HepG2 (cell line): ENCODE measurements at regions not wholly inside any gene's neighbourhood (a gene's known extent, or its start where the extent isn't known, plus 50 kb on each side); places are given as distances from the start of the nearest gene placed in this dataset.

Experiments used
- CENPT ChIP-seq: sonication (generic); formaldehyde crosslinking; IDR thresholded peaks from 2 replicates; pipeline ENCODE4 v1.8.0; 2022; ENCODE audit warnings: low read depth, mild to moderate bottlenecking, moderate library complexity, missing genetic modification reagents
- CENPX ChIP-seq: sonication (generic); formaldehyde crosslinking; IDR thresholded peaks from 2 replicates; pipeline ENCODE4 v1.9.0; 2021; ENCODE audit warnings: mild to moderate bottlenecking, missing genetic modification reagents, moderate library complexity
- ETV6 ChIP-seq: sonication (generic); formaldehyde crosslinking; conservative IDR thresholded peaks from 2 replicates; pipeline ENCODE4 v1.4.0; 2020; ENCODE audit warnings: missing genetic modification reagents
- HOXA3 ChIP-seq: sonication (generic); formaldehyde crosslinking; IDR thresholded peaks from 2 replicates; pipeline ENCODE4 v1.5.0; 2020; ENCODE audit warnings: missing genetic modification reagents
- RFX1 ChIP-seq: fragments of 450-650 bp; IDR thresholded peaks from 2 replicates; pipeline ENCODE4 v1.6.1; 2017
- SAP130 ChIP-seq: IDR thresholded peaks from 2 replicates; pipeline ENCODE4 v1.6.1; 2016; ENCODE audit warnings: low read depth
- SIN3B ChIP-seq: fragments of 150-350 bp; IDR thresholded peaks from 2 replicates; pipeline ENCODE4 v1.6.1; 2014; ENCODE audit warnings: low read length
- SIX4 ChIP-seq: sonication (generic); formaldehyde crosslinking; IDR thresholded peaks from 2 replicates; pipeline ENCODE4 v1.4.0; 2020; ENCODE audit warnings: missing genetic modification reagents
- THAP8 ChIP-seq: sonication (generic); formaldehyde crosslinking; IDR thresholded peaks from 2 replicates; pipeline ENCODE4 v1.5.1; 2020; ENCODE audit warnings: missing genetic modification reagents, mild to moderate bottlenecking, borderline replicate concordance
- TMF1 ChIP-seq: sonication (generic); formaldehyde crosslinking; IDR thresholded peaks from 2 replicates; pipeline ENCODE4 v1.8.1; 2022; ENCODE audit warnings: low read depth, missing genetic modification reagents
- TOE1 ChIP-seq: sonication (generic); formaldehyde crosslinking; IDR thresholded peaks from 2 replicates; pipeline ENCODE4 v1.4.0; 2020; ENCODE audit warnings: mild to moderate bottlenecking, missing genetic modification reagents
- ZFP82 ChIP-seq: sonication (generic); formaldehyde crosslinking; IDR thresholded peaks from 2 replicates; pipeline ENCODE4 v1.5.1; 2020; ENCODE audit warnings: mild to moderate bottlenecking, missing genetic modification reagents, borderline replicate concordance
- ZNF143 ChIP-seq: sonication (generic); formaldehyde crosslinking; IDR thresholded peaks from 2 replicates; pipeline ENCODE4 v1.4.0; 2020; ENCODE audit warnings: missing genetic modification reagents
- ZNF18 ChIP-seq: sonication (generic); formaldehyde crosslinking; IDR thresholded peaks from 2 replicates; pipeline ENCODE4 v1.8.0; 2022; ENCODE audit warnings: mild to moderate bottlenecking, missing genetic modification reagents; ENCODE audit not compliant: insufficient replicate concordance
- ZNF20 ChIP-seq: sonication (generic); formaldehyde crosslinking; IDR thresholded peaks from 2 replicates; pipeline ENCODE4 v1.4.0; 2020; ENCODE audit warnings: mild to moderate bottlenecking, moderate library complexity, missing genetic modification reagents
- ZNF260 ChIP-seq: sonication (generic); formaldehyde crosslinking; IDR thresholded peaks from 2 replicates; pipeline ENCODE4 v1.4.0; 2020; ENCODE audit warnings: missing genetic modification reagents, low read depth, mild to moderate bottlenecking, borderline replicate concordance
- ZNF343 ChIP-seq: sonication (generic); formaldehyde crosslinking; IDR thresholded peaks from 2 replicates; pipeline ENCODE4 v1.4.0; 2020; ENCODE audit warnings: mild to moderate bottlenecking, missing genetic modification reagents
- ZNF432 ChIP-seq: sonication (generic); formaldehyde crosslinking; IDR thresholded peaks from 2 replicates; pipeline ENCODE4 v1.5.0; 2020; ENCODE audit warnings: missing genetic modification reagents, mild to moderate bottlenecking, borderline replicate concordance
- ZNF687 ChIP-seq: sonication (generic); formaldehyde crosslinking; IDR thresholded peaks from 2 replicates; pipeline ENCODE4 v1.5.1; 2020; ENCODE audit warnings: mild to moderate bottlenecking, missing genetic modification reagents, moderate library complexity
- ZNF792 ChIP-seq: IDR thresholded peaks from 2 replicates; pipeline ENCODE4 v1.6.1; 2016
- TF ChIP-seq, protein P1 (sequence below): sonication (generic); formaldehyde crosslinking; IDR thresholded peaks from 2 replicates; pipeline ENCODE4 v1.8.1; 2023; ENCODE audit warnings: mild to moderate bottlenecking, missing genetic modification reagents
- TF ChIP-seq, protein P2 (sequence below): IDR thresholded peaks from 2 replicates; pipeline ENCODE4 v1.6.1; 2016; ENCODE audit warnings: low read depth

DNA sequence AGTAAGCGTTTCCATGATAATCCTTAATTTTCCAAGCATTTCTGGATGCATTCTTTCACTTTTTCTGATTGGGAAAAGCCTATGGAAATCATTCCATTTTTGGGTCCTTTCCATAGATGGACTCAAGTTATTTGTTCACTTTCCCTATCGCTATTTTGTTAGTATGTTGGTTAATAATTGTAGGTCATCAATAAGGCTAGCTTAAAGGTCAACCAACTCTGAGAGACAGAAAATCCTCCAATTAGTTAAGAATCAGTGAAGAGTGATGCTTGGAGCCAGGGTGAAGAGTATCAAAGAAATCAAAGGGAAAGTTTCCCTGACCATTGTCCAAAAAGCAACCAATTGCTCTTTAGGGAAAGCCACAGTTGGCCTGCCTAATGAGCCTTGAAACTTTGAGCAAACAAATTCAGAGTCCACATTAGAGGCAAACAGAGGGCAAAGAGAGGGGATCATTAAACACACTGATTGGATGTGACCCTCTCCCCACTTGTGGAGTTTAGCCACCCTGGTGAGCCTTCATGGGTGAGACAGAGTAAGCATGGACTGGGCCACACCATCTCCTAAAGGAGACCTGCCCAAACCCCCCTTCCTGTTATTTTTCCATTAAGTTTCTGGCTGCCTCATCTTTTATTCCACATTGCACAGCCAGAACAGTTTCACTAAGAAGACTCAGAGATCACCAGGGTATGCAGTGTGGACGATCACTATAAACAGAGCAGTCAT is 133.4 kb upstream of the DYNLRB2 start (continued):
- no peak for TF ChIP-seq SIX4
- no peak for TF ChIP-seq THAP8 (CRISPR knock-in tag)
- no peak for TF ChIP-seq ETV6 (CRISPR knock-in tag)
- TF ChIP-seq, protein P1, sequence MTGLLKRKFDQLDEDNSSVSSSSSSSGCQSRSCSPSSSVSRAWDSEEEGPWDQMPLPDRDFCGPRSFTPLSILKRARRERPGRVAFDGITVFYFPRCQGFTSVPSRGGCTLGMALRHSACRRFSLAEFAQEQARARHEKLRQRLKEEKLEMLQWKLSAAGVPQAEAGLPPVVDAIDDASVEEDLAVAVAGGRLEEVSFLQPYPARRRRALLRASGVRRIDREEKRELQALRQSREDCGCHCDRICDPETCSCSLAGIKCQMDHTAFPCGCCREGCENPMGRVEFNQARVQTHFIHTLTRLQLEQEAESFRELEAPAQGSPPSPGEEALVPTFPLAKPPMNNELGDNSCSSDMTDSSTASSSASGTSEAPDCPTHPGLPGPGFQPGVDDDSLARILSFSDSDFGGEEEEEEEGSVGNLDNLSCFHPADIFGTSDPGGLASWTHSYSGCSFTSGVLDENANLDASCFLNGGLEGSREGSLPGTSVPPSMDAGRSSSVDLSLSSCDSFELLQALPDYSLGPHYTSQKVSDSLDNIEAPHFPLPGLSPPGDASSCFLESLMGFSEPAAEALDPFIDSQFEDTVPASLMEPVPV (CRISPR knock-in tag): no peak
- peak; percentile 41; the same call in 1 of the 2 replicates for TF ChIP-seq SAP130 (CRISPR knock-in tag)
- no peak for TF ChIP-seq ZNF687 (CRISPR knock-in tag)
- TF ChIP-seq ZNF18 (CRISPR knock-in tag): no peak
- TF ChIP-seq ZNF20 (CRISPR knock-in tag): no peak
- no peak for TF ChIP-seq ZNF260
- TF ChIP-seq RFX1: no peak
- no peak for TF ChIP-seq ZNF792 (CRISPR knock-in tag)
- TF ChIP-seq TOE1 (CRISPR knock-in tag): no peak
- no peak for TF ChIP-seq ZFP82 (CRISPR knock-in tag)
- TF ChIP-seq CENPT: no peak
- TF ChIP-seq SIN3B: no peak
- TF ChIP-seq HOXA3 (CRISPR knock-in tag): peak; percentile 69; the same call in 1 of the 2 replicates
- no peak for TF ChIP-seq ZNF143
- no peak for TF ChIP-seq TMF1 (CRISPR knock-in tag)
- TF ChIP-seq, protein P2, sequence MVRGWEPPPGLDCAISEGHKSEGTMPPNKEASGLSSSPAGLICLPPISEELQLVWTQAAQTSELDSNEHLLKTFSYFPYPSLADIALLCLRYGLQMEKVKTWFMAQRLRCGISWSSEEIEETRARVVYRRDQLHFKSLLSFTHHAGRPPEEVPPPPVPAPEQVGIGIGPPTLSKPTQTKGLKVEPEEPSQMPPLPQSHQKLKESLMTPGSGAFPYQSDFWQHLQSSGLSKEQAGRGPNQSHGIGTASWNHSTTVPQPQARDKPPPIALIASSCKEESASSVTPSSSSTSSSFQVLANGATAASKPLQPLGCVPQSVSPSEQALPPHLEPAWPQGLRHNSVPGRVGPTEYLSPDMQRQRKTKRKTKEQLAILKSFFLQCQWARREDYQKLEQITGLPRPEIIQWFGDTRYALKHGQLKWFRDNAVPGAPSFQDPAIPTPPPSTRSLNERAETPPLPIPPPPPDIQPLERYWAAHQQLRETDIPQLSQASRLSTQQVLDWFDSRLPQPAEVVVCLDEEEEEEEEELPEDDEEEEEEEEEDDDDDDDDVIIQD (CRISPR knock-in tag): peak; percentile 89; the same call in 1 of the 2 replicates
- TF ChIP-seq CENPX: no peak
- TF ChIP-seq ZNF432 (CRISPR knock-in tag): no peak
- TF ChIP-seq ZNF343 (CRISPR knock-in tag): no peak; the same call in 1 of the 2 replicates
